Vagina (tissue), 2 donors: ENCODE measurements at regions not wholly inside any gene's neighbourhood (a gene's known extent, or its start where the extent isn't known, plus 50 kb on each side); places are given as distances from the start of the nearest gene placed in this dataset.

Experiments
- DNase-seq, 2 donors: peaks; one replicate each; pipeline ENCODE4 v3.0.0-alpha.2; 2017; ENCODE audit errors: extremely low spot score in 2 of 2
- H3K27ac ChIP-seq: fragments of 200-600 bp; sonication (generic); one replicate; pipeline ENCODE4 v1.5.1; 2019
- H3K27me3 ChIP-seq: fragments of 200-600 bp; sonication (generic); one replicate; pipeline ENCODE4 v1.5.1; 2019
- H3K36me3 ChIP-seq, 2 donors: fragments of 200-600 bp; sonication (generic); one replicate each; pipeline ENCODE4 v1.5.1; 2017 to 2019
- H3K4me1 ChIP-seq: fragments of 200-600 bp; sonication (generic); one replicate; pipeline ENCODE4 v1.5.1; 2019
- H3K4me3 ChIP-seq, 2 donors: fragments of 200-600 bp; sonication (generic); 1 replicate in 1 of 2; 2 replicates in 1 of 2; pipeline ENCODE4 v1.5.1; 2016 to 2019
- H3K9me3 ChIP-seq: fragments of 200-600 bp; sonication (generic); one replicate; pipeline ENCODE4 v1.5.1; 2019
- POLR2A ChIP-seq, 2 donors: fragments of 450-650 bp; IDR thresholded peaks; one replicate each; pipeline ENCODE4 v1.6.1; 2017; ENCODE audit warnings: antibody characterized with exemption in 2 of 2, mild to moderate bottlenecking in 2 of 2, moderate library complexity in 2 of 2
- POLR2AphosphoS5 ChIP-seq, 2 donors: sonication (generic); formaldehyde crosslinking; IDR thresholded peaks; one replicate each; pipeline ENCODE4 v1.9.0; 2017; ENCODE audit warnings: antibody characterized with exemption in 2 of 2, mild to moderate bottlenecking in 2 of 2, low read depth in 1 of 2; ENCODE audit not compliant: insufficient read depth in 1 of 2
- intact Hi-C: fragments of 100-400 bp; cut with DNase I; formaldehyde crosslinking; loops from one replicate; pipeline ENCODE4 v1.15.1; 2023
- TF ChIP-seq, protein P1 (sequence below), 3 experiments: fragments of 450-650 bp in 2 of 3; fragments of 200-600 bp in 1 of 3; sonication (generic) in 1 of 3; IDR thresholded peaks; one replicate each; pipeline ENCODE4 v1.5.1; 2017 to 2019; ENCODE audit warnings: antibody characterized with exemption in 3 of 3, mild to moderate bottlenecking in 2 of 3, moderate library complexity in 2 of 3

DNA sequence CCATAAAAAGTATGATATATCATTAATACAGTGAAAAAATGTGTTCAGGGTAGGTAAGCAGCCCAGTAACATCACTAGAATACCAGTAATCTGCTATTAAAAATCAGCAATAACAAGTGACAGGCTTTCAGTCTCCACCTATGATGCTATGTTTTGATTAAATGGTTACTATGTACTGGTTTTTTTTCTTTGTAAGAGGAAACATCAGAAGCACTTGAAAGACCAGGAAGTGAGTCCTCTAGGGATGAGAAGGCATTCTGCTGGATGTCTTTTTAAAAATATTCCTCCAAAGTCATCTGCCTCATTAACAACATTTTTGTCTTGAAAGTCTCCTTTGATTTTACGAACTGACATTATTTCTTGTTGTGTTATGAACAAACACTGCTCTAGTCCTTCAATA is 136.0 kb upstream of the FAM98A start:
- DNase-seq: no peak
- no peaks in the 10 kb centered on the region for H3K4me1 ChIP-seq
- H3K27ac ChIP-seq: no peak overlapping the region
- intact Hi-C loops: no loop called here
- H3K36me3 ChIP-seq: no peaks in the 10 kb centered on the region
- no peak for TF ChIP-seq POLR2AphosphoS5 (IDR thresholded peaks at IDR 0.05; ENCODE audit: insufficient read depth in 1 of 2, low read depth in 1 of 2)
- TF ChIP-seq, protein P1, sequence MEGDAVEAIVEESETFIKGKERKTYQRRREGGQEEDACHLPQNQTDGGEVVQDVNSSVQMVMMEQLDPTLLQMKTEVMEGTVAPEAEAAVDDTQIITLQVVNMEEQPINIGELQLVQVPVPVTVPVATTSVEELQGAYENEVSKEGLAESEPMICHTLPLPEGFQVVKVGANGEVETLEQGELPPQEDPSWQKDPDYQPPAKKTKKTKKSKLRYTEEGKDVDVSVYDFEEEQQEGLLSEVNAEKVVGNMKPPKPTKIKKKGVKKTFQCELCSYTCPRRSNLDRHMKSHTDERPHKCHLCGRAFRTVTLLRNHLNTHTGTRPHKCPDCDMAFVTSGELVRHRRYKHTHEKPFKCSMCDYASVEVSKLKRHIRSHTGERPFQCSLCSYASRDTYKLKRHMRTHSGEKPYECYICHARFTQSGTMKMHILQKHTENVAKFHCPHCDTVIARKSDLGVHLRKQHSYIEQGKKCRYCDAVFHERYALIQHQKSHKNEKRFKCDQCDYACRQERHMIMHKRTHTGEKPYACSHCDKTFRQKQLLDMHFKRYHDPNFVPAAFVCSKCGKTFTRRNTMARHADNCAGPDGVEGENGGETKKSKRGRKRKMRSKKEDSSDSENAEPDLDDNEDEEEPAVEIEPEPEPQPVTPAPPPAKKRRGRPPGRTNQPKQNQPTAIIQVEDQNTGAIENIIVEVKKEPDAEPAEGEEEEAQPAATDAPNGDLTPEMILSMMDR (IDR thresholded peaks at IDR 0.05): no peak
- no peak for TF ChIP-seq POLR2A (IDR thresholded peaks at IDR 0.05)
- no peaks in the 10 kb centered on the region for H3K27me3 ChIP-seq
- no peak overlapping the region for H3K4me3 ChIP-seq
- H3K9me3 ChIP-seq: no peaks in the 10 kb centered on the region

DNA sequence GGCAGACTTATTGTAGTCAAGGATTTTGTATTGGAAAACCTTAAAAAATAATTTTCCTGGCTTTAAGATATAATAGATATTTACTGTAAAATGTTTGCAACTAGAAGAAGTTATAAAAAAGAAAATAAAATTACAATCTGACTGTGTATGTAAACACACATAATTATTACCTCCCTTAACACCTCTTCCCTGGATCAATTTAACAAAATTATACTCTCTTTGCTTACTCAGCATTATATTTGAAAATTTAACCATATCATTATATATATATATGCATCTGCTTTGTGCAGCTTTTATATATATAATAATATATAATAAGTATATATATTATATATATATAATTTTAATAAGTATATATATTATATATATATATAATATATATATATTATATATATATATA is 131.7 kb upstream of the FAM98A start:
- Histone ChIP-seq H3K27me3 (no peaks in the 10 kb centered on the region), H3K27ac (no peak overlapping the region), H3K36me3 (no peaks in the 10 kb centered on the region), H3K4me3 (no peak overlapping the region), H3K9me3 (no peaks in the 10 kb centered on the region), H3K4me1 (no peaks in the 10 kb centered on the region)
- TF ChIP-seq POLR2A (IDR thresholded peaks at IDR 0.05) (no peak), POLR2AphosphoS5 (IDR thresholded peaks at IDR 0.05; ENCODE audit: insufficient read depth in 1 of 2, low read depth in 1 of 2) (no peak)
- TF ChIP-seq, protein P1 (IDR thresholded peaks at IDR 0.05): no peak
- intact Hi-C loops: no loop called here
- DNase-seq: no peak

- intact Hi-C loops: no loop called here
Measured at GRCh38 chr2:33730193-33730592, 131.1 kb upstream of the FAM98A start.

GRCh38 chr2:33729353-33729752 is 130.3 kb upstream of the FAM98A start:
- no peak overlapping the region for H3K4me3 ChIP-seq
- intact Hi-C loops: no loop called here
- H3K4me1 ChIP-seq: no peaks in the 10 kb centered on the region
- no peak for TF ChIP-seq POLR2AphosphoS5 (IDR thresholded peaks at IDR 0.05; ENCODE audit: insufficient read depth in 1 of 2, low read depth in 1 of 2)
- TF ChIP-seq, protein P1 (IDR thresholded peaks at IDR 0.05): no peak
- TF ChIP-seq POLR2A (IDR thresholded peaks at IDR 0.05): no peak
- no peak overlapping the region for H3K27ac ChIP-seq
- no peaks in the 10 kb centered on the region for H3K36me3 ChIP-seq
- no peaks in the 10 kb centered on the region for H3K9me3 ChIP-seq
- no peak for DNase-seq
- H3K27me3 ChIP-seq: no peaks in the 10 kb centered on the region

More at GRCh38 chr2:33730193-33730592, 131.1 kb upstream of the FAM98A start:
- Histone ChIP-seq H3K27ac (no peak overlapping the region), H3K27me3 (no peaks in the 10 kb centered on the region), H3K4me1 (no peaks in the 10 kb centered on the region), H3K4me3 (no peak overlapping the region), H3K9me3 (no peaks in the 10 kb centered on the region), H3K36me3 (no peaks in the 10 kb centered on the region)
- no peak for DNase-seq
- no peak for TF ChIP-seq POLR2AphosphoS5 (IDR thresholded peaks at IDR 0.05; ENCODE audit: insufficient read depth in 1 of 2, low read depth in 1 of 2)

DNA sequence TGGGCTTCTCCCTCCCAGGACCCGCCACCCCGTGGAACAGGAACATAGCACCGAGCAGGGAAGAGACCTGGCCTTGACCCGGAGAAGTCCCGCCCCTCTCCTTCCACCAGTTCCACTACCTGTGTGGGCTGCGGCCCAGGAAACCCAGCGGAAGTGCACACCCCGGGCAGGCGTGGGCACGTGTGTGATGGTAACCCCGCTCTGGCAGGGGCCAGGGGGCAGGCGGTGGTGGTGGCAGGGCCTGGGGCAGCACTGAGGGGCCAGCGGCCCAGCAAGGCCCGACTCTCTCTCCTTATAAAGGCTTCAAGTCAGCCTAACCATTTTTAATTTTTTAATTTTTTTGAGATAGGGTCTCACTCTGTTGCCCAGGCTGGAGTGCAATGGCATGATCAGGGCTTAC is 129.0 kb upstream of the FAM98A start:
- no peak for DNase-seq
- no peak overlapping the region for H3K27ac ChIP-seq
- no peaks in the 10 kb centered on the region for H3K4me1 ChIP-seq
- TF ChIP-seq POLR2A (IDR thresholded peaks at IDR 0.05) (no peak), POLR2AphosphoS5 (IDR thresholded peaks at IDR 0.05; ENCODE audit: insufficient read depth in 1 of 2, low read depth in 1 of 2) (no peak)
- TF ChIP-seq, protein P1 (IDR thresholded peaks at IDR 0.05): no peak
- H3K36me3 ChIP-seq: no peaks in the 10 kb centered on the region
- no peaks in the 10 kb centered on the region for H3K27me3 ChIP-seq
- no peaks in the 10 kb centered on the region for H3K9me3 ChIP-seq
- no peak overlapping the region for H3K4me3 ChIP-seq
- intact Hi-C loops: no loop called here
